ENCODE measurements at regions not wholly inside any gene's neighbourhood (a gene's known extent, or its start where the extent isn't known, plus 50 kb on each side); places are given as distances from the start of the nearest gene placed in this dataset.

DNA sequence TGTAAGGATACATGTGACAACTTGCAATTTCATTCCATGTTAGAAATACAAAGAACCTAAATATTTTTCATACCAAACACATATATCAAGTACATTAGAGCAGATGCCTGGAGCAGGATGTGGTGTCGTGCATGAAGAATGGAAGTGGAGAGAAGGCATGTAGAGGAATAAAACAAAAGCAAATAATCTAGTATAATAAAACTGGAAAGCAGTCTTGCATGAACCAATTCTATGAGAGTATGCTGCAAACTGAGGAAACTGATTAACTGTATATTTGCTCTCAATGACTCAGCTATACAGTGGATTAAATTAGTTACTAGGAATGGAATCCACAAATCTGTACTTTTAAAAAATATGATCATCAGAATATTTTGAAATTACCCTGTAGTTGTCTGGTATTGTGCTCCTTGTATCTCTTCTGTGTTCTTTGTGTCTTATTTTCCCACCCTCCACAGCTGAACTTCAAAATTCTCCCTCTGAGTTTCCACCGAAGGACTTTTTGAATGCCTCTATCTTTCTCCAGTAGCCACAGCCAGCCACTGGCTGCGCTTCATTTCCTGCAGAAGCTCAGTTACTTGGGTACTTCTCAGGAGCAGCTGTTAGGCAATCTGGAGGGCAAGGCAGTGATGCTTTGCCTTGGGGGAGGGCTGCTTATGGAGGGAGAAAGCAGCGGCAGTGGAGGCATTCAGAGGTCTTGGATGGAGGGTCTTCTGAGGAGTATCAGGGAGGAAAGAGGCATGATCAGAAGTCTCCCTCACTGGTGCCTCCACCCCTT is 608.0 kb downstream of the BRINP1 start:
- DNase-seq (ENCODE audit: low read depth) = no peak

DNA sequence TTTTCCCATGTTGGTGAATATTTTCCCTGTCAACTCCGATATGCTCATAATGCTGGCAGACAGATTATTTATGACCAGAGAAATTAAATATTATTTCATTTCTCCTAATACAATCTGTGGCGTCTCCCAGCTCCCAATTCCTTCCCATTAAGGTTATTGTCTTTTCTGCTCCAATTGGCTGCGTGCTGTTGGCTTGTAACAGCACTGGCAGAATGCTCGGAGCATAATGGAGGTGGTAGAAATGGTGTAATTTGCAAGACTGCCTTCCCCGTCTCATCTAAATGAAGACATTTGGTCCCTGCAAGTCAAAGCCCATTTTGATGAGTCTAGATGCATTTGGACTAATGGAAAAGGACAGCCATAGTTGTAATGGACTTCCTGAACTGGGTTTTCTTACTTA is 601.7 kb downstream of the BRINP1 start:
- DNase-seq (ENCODE audit: low read depth) = no peak

DNA sequence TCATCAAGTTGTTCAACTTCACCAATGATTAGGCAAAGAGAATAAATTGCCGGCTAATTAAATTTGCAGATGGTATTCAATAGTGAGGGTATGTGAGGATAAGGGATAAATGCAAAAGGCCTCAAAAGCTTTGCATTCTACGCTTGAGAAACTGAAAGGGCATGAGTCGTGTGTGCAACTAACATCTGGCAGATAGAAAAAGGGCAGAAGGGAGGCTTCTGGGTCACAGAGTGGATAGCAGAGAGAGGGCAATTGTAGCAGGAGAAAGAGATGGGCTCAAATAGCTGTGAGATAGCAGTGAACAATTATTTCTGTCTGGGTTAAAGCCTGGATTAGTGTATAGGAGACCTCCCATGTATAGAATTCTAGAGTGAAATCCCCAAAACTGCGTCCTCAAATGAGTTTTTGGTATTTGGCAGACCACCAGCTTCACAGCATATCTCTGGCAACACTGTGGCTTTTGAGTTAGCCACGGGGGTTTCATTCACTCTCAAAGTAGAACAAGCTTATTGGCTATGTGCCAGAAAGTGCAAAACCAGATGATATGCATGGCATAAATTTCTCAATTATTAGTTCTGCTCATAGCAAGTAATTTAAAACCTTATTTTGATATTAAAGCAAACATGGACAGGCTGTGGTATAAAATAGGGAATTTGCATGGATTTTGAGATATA is 586.3 kb downstream of the BRINP1 start:
- DNase-seq (ENCODE audit: low read depth) = no peak

DNA sequence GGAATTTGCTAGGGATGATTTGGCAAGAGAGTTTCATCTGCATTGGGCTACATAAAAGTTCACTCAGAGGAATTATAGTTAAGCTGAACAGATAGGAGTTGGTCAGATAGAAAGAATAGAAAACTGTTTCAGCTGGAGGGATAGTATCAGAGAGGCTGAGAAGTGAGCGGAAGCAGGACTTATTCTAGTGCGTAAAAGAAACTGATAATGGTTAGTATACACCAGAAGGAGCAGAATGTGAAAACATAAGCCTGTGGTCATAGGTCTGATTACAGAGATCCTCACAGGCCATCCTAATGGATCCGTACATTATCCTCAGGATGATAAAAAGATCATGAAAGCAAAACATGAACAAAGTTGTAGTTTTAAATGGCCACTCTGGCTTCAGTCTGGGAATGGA is 585.2 kb downstream of the BRINP1 start:
- DNase-seq (ENCODE audit: low read depth) = no peak

DNA sequence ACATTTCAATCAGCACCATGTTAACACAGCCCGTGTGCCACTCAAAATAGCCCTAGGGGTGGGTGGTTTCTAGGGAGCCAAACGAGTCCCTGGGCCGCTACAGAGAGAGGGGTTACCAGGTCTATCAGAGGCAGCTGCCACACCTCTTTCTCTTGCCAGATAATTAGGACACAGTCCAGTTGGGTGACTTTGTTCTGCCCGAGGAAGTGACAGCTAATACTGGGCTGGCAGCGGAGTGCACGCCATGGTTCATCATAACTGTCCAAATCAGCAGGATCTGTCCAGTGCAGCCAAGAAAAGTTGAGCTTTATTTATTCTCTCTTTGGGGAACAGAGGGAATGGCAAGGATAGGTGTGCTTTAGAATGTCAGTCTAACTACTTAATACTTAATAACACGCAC is 583.8 kb downstream of the BRINP1 start:
- no peak for DNase-seq (ENCODE audit: low read depth)

DNA sequence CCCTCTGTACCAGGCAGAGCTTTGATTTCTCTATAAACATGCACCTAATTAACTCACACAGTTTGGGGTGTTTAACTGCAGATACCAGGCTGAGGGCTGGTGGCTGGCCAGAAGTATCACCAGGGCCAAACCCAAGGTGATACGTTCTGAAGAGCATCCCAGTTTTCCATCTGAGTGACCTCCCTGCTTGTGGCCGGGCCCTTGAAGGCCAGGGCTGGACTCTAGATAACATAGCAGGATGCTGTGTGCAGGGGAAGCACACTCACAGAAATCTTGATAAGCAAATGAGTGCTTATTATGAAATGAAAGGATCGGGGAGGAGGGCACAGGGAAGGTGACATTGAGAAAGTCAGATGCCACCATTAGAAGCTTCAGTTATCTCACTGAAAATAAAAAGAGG is 582.4 kb downstream of the BRINP1 start:
- DNase-seq (ENCODE audit: low read depth) = no peak

DNA sequence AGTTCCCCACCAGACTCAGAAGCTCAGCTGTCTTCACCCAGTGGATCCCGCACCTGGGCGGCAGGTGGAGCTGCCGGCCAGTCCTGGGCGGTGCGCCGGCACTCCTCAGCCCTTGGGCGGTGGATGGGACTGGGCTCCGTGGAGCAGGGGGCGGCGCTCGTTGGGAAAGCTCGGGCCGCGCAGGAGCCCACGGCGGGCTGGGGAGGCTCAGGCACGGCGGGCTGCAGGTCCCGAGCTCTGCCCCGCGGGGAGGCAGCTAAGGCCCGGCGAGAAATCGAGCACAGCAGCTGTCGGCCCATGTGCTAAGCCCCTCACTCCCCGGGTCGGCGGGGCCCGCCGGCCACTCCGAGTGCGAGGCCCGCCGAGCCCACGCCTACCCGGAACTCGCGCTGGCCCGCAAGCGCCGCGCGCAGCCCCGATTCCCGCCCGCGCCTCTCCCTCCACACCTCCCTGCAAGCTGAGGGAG is 560.0 kb downstream of the BRINP1 start:
- no peak for DNase-seq (ENCODE audit: low read depth)

DNA sequence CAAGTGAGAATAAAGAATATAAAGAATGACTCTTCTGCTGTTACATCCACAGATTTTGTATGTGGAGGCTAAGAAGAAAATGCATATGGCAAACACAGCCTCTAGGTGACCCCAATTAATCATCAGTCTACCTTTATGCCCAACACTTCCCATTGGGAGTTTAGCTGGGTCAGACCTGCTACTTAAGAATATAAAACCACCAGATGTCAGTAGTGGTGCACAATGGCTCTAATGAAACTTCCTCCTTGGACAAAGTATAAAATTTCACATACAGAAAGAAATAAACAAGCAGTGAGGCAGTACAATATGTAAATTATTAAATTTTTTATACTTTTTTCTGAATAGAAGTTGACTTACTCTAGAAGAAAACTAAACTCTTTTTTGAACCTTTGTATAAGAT is 539.9 kb downstream of the BRINP1 start:
- no peak for DNase-seq (ENCODE audit: low read depth)

DNA sequence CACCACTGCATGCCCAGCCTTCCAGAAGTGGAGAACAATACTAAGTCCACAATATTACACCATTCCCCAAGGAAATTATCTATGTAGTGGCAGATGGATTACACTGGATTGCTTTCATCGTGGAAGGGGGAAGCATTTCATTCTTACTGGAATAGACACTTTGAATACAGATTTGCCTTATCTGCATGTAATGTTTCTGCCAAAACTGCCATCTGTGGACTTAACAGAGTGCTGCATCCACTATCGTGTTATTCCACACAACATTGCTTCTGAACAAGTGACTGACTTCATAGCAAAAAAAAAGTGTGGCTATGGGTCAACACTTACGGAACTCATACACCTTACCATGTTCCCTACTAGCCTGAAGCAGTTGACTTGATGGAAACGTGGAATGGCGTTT is 536.9 kb downstream of the BRINP1 start:
- no peak for DNase-seq (ENCODE audit: low read depth)

DNA sequence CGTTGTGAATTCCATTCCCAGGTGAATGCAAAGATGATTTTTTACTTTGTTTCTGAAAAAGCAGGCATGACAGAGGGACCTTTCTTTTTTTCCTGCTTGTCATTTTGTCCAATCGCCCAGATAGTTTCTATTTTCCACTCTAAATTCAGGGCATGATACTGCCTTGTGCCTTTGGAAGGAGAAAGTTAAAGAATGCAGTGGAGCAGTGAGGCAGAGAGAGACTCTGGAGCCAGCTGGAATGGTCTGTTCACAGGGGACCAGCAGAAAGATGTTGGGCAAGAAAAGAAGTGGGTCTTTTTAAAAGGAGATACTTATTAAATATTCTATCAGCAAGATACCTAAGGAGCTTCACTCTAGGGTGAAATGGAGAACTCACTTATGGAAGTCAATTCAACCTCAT is 532.3 kb downstream of the BRINP1 start:
- no peak for DNase-seq (ENCODE audit: low read depth)

DNA sequence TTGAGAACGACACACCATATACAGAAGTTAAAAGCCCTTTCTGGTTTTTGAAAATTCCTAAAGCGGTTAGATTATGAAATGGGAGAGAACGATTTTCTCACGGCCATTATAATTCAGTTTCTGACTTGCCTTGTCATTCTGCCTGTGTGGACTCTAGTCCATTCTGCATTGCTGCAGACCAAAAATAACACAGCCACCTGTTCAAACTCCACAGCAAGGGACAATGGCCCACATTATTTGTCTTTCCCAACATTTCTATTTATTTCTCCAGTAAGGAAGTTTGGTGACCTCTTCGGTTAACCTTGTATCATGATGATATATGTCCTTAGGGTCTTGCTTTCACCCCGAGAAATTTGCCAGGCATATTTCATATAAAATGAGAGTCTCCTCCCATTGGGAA is 497.7 kb downstream of the BRINP1 start:
- no peak for DNase-seq (ENCODE audit: low read depth)

DNA sequence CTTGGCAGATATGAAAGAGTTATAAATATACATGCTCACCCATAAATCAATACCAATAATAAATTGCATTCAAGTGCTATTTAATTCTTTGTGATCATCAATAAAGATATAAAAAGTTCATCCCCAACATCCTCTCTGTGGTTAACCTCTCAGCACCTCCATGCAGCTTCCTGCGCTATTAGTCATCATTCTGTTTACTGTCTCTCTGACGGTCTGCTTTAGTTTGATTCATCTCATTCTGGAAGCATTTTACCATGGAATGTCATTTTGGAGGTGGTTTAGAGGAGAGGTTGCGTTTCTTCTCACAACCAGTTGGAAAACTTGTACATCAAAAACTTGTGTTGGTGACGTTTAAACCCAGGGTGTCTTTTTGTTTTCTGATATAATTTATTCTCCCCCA is 486.6 kb downstream of the BRINP1 start:
- DNase-seq (ENCODE audit: low read depth) = peak; percentile 50

DNA sequence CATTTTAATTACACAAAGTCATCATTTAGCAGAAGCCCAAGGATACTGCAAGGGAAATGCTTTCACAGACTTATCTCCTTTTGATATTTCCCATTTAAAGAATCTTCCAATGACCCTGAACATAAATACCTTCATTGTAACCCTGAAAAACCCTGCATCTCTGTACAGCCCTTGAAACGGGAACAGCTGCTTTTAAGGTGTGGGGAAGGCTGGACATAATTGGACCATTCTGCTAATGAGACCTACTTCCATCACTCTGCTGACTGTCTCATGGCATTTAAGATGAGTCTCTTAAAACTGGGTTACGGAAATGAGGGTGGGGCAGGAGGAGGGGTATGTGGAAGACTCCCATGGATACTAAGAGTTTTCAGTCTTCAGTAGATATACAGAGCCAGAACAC is 485.8 kb downstream of the BRINP1 start:
- DNase-seq (ENCODE audit: low read depth) = no peak

DNA sequence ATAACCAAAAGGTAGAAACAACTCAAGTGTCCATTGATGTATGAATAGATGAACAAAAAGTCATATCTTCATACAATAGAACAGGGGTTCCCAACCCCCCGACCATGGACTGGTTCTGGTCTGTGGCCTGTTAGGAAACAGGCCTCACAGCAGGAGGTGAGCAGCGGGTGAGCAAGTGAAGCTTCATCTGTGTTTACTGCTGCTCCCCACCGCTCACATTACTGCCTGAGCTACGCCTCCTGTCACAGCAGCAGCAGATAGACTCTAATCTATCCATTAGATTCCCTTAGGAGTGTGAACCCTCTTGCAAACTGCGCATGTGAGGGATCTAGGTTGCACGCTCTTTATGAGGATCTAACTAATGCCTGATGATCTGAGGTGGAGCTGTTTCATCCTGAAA is 478.0 kb downstream of the BRINP1 start:
- no peak for DNase-seq (ENCODE audit: low read depth)

DNA sequence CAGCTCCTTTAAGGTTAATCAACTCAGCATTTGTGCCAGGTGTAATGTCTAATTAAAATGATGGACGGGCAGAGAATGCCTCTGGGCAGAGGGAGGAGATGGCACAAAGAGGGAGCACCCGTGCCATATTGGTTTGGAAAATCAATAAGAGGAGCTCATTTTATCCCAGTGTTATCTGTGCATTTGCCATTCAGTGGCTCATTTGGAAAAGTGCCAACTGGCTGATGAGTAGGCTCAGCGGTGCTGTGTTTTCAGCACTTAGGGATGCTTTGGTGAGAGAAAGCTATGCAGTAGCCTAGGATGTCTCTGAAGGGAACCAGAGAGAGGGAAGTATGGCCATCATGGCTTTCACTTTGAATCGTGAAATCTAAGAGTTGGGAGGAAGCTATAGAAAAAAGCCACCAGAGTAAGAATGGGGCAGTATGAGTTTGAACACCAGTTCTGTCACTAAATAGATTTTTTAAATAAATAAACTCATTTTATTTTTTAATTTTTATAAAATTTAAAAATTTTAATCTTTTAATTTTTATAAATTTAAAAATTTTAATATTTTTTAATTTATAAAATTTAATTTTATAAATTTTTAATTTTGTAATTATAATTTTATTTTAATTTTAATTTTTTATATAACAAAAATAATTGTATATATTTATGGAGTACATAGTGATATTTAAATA is 472.8 kb downstream of the BRINP1 start:
- no peak for DNase-seq (ENCODE audit: low read depth)

DNA sequence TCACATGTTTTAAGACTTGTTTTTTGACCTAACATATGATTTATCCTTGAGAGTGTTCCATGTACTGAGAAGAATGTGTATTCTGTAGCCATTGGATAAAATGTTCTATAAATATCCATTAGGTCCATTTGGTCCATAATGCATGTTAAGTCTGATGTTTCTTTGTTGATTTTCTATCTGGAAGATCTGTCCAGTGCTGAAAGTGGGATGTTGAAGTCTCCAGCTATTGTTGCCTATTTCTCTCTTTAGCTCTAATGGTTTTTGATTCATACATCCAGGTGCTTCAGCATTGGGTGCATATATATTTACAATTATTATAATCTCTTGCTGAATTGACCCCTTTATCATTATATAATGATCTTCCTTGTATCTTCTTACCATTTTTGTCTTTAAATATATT is 451.1 kb downstream of the BRINP1 start:
- DNase-seq (ENCODE audit: low read depth) = no peak

DNA sequence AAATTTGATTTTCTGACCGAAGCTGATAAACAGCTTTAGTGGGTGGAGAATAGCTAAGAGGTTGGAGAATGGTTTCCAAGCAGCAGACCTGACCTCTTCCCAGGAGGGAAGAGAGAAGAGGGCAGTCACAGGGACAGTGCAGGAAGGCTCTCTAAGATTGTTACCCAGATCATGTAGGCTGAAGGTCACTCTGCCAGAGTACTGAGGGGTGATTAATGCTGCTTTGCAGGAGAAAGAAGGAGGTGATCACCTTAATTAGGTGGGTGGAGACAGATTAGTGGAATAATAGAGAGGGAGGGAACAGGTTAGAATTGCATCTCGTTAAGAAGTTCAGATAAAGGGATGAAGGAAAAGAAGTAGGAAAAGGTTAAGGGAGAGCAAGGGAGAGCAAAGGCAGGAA is 440.5 kb downstream of the BRINP1 start:
- no peak for DNase-seq (ENCODE audit: low read depth)

DNA sequence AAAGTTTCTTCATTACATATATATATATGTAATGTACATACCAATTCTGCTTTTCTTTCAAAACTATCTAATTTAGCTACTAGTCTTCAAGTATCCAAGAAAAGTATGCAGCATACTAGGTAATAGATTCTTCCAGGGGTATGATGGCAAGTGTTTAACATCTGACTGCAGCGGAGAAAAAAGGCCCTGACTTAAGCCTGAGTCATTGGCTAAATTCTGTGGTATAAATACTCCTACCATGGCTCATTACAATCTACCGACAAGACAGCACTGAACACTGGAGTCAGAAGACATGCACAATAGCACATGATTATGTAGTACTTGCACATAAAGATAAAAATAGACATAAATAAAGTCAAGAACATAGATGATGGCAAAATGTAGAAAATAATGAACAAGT is 439.9 kb downstream of the BRINP1 start:
- DNase-seq (ENCODE audit: low read depth) = peak; percentile 60

DNA sequence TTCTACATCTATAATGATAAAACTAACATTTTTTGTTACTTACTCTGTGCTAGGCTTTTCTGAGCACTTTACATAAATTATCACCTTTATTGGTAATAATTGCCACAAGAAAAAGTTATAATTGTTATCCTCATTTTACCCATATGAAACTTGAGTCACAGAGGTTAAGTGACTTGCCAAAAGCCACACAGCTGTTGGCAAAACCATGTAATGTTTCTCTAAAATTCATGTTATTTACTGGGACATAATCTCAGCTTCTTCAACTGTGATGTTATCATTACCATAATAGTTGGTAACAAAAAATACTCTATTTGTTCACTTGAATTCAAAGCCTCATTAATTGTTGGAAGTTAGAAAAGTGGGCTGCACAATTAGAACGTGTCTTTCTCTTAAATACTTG is 437.3 kb downstream of the BRINP1 start:
- DNase-seq (ENCODE audit: low read depth) = no peak

DNA sequence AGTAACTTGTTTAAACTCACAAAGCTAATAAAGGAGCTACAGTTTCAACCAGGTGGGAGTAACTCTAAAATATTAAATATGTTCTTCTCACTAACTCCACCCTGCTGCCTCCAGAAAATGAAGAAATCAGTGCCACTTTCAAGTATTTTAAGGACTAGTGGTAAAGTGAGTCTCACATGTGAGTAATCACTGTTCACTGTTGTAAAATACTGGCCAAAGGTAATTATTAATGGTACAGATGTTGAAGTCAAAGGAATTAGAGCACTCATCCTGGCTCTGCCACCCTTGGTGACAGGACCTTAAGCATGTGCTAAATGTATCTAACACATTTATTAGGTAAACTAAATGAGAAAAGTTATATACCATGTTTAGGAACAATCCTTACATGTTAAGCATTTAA is 430.7 kb downstream of the BRINP1 start:
- DNase-seq (ENCODE audit: low read depth) = no peak

DNA sequence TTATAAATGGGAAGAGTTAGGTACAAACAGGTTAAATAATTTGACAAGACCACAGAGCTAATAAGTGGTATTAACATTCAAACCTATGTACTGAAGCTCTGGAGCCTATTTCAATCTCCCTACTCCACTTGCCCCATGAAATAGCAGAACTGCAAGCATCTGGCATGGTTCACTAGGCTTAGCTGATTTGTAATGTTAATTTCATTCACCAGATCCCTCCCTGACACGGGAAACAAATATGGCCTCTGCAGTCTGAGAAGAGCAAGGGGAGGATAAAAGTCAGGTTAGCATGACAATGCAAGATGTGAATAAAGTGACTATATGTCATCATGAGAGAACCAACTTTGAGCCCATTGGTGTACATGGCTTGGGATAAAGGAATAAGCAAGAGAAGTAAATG is 428.8 kb downstream of the BRINP1 start:
- DNase-seq (ENCODE audit: low read depth) = no peak

DNA sequence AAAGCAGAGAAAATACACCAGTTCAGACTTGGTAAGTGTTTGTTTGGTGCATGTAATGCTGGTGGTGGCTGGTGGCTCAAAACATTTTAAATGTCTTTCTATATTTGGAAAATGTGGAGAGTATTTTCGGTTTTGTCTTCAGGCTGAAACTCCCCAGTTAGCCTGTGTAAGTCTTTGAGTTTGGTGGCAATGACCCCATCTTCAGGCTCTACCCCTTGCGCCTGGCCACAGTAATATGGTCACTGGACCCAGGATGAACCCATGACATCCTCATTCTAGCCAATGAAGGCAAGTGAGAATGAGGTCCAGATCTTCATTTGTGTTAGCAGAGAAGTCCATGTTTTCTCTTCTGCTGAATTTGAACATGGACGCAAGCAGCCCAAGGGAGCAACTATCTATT is 422.6 kb downstream of the BRINP1 start:
- no peak for DNase-seq (ENCODE audit: low read depth)

DNA sequence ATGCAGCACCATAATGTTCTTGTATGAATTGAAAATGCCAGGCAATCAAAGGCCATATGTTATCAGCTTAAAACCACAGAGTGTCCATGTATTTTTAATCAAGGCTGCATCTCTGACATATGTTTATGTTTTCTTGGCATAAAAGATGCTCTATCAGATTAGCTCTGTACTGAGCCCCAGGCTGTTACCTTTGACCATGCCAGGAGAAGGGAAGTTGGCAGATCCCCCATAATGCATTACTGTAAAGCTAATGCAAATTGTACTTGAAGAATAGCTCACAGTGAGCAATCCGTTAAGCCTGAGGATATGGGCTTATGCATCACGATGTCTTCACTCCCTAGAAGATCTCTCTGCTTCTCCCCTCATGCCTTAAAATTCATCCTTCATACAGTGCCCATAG is 414.4 kb downstream of the BRINP1 start:
- no peak for DNase-seq (ENCODE audit: low read depth)

All from GM04503 (cell line).